Cardiac fibroblast (primary cell): ENCODE measurements at regions not wholly inside any gene's neighbourhood (a gene's known extent, or its start where the extent isn't known, plus 50 kb on each side); places are given as distances from the start of the nearest gene placed in this dataset.
"Not testable (repeated sequence)": the region's sequence is repeated elsewhere in the genome, so short reads cannot be mapped to it uniquely, and the experiment has no call there.

Experiments
- DNase-seq, 2 donors: peaks; one replicate each; pipeline versions ENCODE4 v3.0.0 to v3.0.0-alpha.2; 2010; ENCODE audit warnings: low read depth in 2 of 2
- H3K4me3 ChIP-seq, 2 donors: replicated peaks in 1 of 2; 1 replicate in 1 of 2; 2 replicates in 1 of 2; pipeline ENCODE4 v1.5.1; 2011; ENCODE audit warnings: low read depth in 2 of 2, low read length in 2 of 2, mild to moderate bottlenecking in 2 of 2, moderate library complexity in 1 of 2
- CTCF ChIP-seq: IDR thresholded peaks from one replicate; pipeline ENCODE4 v1.5.1; 2011; ENCODE audit warnings: low read depth, mild to moderate bottlenecking, low read length, inconsistent platforms

DNA sequence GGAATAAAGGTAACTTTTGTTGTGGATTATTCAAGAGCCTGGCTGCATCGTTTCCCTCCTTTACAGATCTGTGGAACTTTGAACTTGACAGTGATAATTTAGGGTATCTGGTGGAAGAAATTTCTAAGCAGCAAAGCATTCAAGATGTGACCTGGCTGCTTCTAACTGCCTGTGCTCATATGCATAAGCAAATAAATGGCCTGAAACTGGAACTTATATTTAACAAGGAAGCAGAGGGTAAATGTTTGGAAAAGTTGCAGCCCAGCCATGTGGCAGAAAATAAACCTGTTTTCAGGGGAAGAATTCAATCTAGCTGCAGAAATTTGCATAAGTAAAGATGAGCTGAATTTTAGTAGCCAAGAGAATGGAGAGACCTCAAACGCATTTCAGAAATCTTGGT lies 173.5 kb downstream of the C6orf118 start:
- no peak for TF ChIP-seq CTCF
- H3K4me3 ChIP-seq = no peak overlapping the region
- DNase-seq = no peak

- no peak overlapping the region for H3K4me3 ChIP-seq
- DNase-seq = no peak
- no peak for TF ChIP-seq CTCF
Measured at GRCh38 chr6:165129086-165129485, 180.3 kb downstream of the C6orf118 start.

DNA sequence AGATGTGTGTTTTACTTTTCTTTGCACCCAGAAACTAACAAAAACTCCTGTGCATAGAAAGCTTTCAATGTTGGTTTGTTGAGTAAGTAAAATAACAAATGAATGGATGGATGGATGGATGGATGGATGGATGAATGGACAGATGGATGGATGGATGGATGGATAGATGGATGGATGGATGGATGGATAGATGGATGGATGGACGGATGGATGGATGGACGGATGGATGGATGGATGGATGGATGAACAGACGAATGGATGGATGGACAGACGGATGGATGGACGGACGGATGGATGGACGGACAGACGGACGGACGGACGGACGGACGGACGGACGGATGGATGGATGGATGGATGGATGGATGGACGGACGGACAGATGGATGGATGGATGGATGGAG lies 181.7 kb downstream of the C6orf118 start:
- DNase-seq, H3K4me3 ChIP-seq: not testable (repeated sequence)

DNA sequence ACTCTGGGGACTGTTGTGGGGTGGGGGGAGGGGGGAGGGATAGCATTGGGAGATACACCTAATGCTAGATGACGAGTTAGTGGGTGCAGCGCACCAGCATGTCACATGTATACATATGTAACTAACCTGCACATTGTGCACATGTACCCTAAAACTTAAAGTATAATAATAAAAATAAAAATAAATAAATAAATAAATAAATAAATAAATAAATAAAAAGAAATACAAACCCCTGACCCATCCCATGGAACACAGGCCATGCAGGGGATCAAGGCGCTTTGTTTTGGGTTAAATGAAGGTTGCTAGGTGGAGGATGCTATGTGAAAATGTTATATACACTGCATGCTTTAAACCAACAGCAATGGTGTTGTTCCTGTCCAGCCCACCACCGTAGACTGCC lies 184.7 kb downstream of the C6orf118 start:
- DNase-seq, H3K4me3 ChIP-seq: not testable (repeated sequence)

GRCh38 chr6:165119231-165120020 lies 190.0 kb downstream of the C6orf118 start:
- DNase-seq = peak in 1 of 2 donors; percentile 52
- H3K4me3 ChIP-seq = no peak overlapping the region
- TF ChIP-seq CTCF = no peak

DNA sequence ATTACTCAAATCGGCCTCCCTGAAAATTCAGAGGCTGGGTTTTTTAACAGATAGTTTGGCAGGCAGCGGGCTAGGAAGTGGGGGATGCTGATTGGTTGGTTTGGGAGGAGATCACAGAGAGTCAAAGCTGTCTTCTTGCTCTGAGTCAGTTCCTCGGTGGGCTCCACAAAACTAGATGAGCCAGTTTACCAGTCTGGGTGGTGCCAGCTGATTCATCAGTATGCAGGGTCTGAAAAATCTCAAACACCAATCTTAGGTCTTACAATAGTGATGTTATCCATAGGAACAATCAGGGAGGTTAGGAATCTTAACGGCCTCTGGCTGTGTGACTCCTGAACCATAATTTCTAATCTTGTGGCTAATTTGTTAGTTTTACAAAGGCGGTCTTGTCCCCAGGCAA lies 190.7 kb downstream of the C6orf118 start:
- no peak for TF ChIP-seq CTCF

DNA sequence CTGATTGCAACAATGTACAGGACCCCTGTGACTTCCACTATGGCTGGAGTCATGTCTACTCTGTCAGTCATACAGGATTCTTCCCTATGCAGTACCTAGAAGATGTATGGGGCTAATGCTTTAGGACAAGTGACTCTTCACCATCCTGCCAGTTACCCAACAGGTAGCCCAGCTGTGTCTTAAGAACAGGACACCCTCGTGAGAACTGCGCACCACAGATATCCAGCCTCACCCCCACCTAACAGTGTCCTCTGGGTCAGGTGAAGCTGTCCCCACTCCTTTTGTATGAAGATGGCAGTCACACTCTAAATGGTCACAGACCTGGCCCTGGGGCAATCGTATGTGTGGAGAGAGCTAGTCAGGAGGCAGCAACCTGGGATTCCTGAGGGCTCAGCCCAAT lies 191.6 kb downstream of the C6orf118 start:
- no peak for DNase-seq
- H3K4me3 ChIP-seq = no peak overlapping the region
- no peak for TF ChIP-seq CTCF

More for the DNA sequence above, 190.7 kb downstream of the C6orf118 start:
- H3K4me3 ChIP-seq = no peak overlapping the region
- no peak for DNase-seq

DNA sequence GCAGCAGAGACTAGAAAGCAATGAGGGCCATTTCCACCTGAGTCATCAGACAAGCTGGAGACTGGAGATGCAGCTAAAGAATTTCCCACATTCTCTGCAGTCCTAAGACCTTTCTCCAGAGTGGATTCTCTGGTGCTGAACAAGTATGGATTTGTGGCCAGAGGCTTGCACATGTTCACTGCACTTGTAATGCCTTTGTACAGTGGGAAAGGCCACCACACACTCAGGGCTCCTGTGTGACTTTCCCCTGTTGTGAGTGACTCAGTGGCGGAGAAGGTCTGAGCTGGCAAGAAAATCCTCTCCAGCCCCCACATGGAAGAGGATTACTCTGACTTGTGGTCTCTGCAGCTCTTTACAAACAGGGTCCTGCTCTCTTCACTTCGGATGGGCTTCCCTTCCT lies 192.3 kb downstream of the C6orf118 start:
- H3K4me3 ChIP-seq = no peak overlapping the region
- no peak for DNase-seq
- TF ChIP-seq CTCF = no peak
